Brain pericyte (primary cell): ENCODE measurements at regions not wholly inside any gene's neighbourhood (a gene's known extent, or its start where the extent isn't known, plus 50 kb on each side); places are given as distances from the start of the nearest gene placed in this dataset.
"Not testable (repeated sequence)": the region's sequence is repeated elsewhere in the genome, so short reads cannot be mapped to it uniquely, and the experiment has no call there.

Experiments used
- DNase-seq: peaks from one replicate; pipeline ENCODE4 v3.0.0-alpha.2; 2012; ENCODE audit warnings: low read depth, low spot score

- no peak for DNase-seq
Measured at GRCh38 chrX:40414335-40414734, 166.4 kb upstream of the ATP6AP2 start.

- DNase-seq: no peak
Measured at GRCh38 chrX:40411340-40412111, 169.2 kb upstream of the ATP6AP2 start.

GRCh38 chrX:40410859-40411258, 169.9 kb upstream of the ATP6AP2 start:
- no peak for DNase-seq

GRCh38 chrX:40406330-40406859, 174.4 kb upstream of the ATP6AP2 start:
- no peak for DNase-seq

- no peak for DNase-seq
Measured at GRCh38 chrX:40405399-40405798, 175.4 kb upstream of the ATP6AP2 start.

- DNase-seq: no peak
Measured at GRCh38 chrX:40403757-40404156, 177.0 kb upstream of the ATP6AP2 start.

GRCh38 chrX:40402831-40403533, 177.8 kb upstream of the ATP6AP2 start:
- DNase-seq: no peak

- DNase-seq: no peak
Measured at GRCh38 chrX:40395102-40395501, 185.7 kb upstream of the ATP6AP2 start.

- DNase-seq: no peak
Measured at GRCh38 chrX:40394302-40394701, 186.5 kb upstream of the ATP6AP2 start.

- no peak for DNase-seq
Measured at GRCh38 chrX:40392599-40392998, 188.2 kb upstream of the ATP6AP2 start.

- no peak for DNase-seq
Measured at GRCh38 chrX:40391662-40392061, 189.1 kb upstream of the ATP6AP2 start.

- DNase-seq: no peak
Measured at GRCh38 chrX:40389555-40389954, 191.2 kb upstream of the ATP6AP2 start.

GRCh38 chrX:40388441-40388840, 192.3 kb upstream of the ATP6AP2 start:
- no peak for DNase-seq

- not testable (repeated sequence) for DNase-seq
Measured at GRCh38 chrX:40387869-40388268, 192.9 kb upstream of the ATP6AP2 start.

- not testable (repeated sequence) for DNase-seq
Measured at GRCh38 chrX:40387311-40387710, 193.5 kb upstream of the ATP6AP2 start.

GRCh38 chrX:40385682-40386081, 195.1 kb upstream of the ATP6AP2 start:
- DNase-seq: no peak

- no peak for DNase-seq
Measured at GRCh38 chrX:40385256-40385655, 195.5 kb upstream of the ATP6AP2 start.

GRCh38 chrX:40383969-40384368, 196.8 kb upstream of the ATP6AP2 start:
- DNase-seq: no peak

- DNase-seq: no peak
Measured at GRCh38 chrX:40383360-40383759, 197.4 kb upstream of the ATP6AP2 start.

- no peak for DNase-seq
Measured at GRCh38 chrX:40380655-40381488, 199.9 kb upstream of the ATP6AP2 start.

- no peak for DNase-seq
Measured at GRCh38 chrX:40377684-40378083, 203.1 kb upstream of the ATP6AP2 start.

- no peak for DNase-seq
Measured at GRCh38 chrX:40374486-40374885, 206.3 kb upstream of the ATP6AP2 start.
